ENCODE measurements at regions not wholly inside any gene's neighbourhood (a gene's known extent, or its start where the extent isn't known, plus 50 kb on each side); places are given as distances from the start of the nearest gene placed in this dataset.

DNA sequence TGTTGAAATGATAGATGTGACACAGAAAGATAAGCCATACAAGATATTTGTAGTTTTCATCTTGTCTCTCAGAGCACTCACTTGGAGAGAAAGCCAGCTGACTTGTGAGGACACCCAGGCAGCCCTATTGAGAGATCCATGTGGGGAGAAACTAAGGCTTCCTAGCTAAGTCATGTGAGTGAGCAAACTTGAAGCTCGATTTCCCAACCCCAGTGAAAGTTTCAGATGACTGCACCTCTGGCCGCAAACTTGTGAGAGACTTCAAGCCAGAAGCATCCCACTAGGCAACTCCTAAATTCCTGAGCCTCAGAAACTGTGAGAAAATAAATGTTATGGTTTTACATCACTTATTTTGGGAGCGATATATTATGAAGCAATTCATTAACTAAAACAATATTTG is 832.3 kb downstream of the LTN1 start:
- TF ChIP-seq CTCF (IDR thresholded peaks at IDR 0.05; ENCODE audit: low read depth, low read length) (no peak), MAX (IDR thresholded peaks at IDR 0.05; ENCODE audit: low read depth, low read length) (no peak)

Measured in NB4 (cell line).